Esophagus squamous epithelium (tissue), 5 donors: ENCODE measurements at regions not wholly inside any gene's neighbourhood (a gene's known extent, or its start where the extent isn't known, plus 50 kb on each side); places are given as distances from the start of the nearest gene placed in this dataset.

Experiments used
- DNase-seq: peaks from one replicate; lab custom pipeline; 2025; lab: John Stamatoyannopoulos, UW
- H3K27ac ChIP-seq, 4 donors: fragments of 200-600 bp; sonication (generic); one replicate each; pipeline ENCODE4 v1.5.1; 2016 to 2019; ENCODE audit warnings: mild to moderate bottlenecking in 1 of 4
- H3K27me3 ChIP-seq, 4 donors: fragments of 200-600 bp; sonication (generic); 1 replicate in 3 of 4; 2 replicates in 1 of 4; pipeline versions ENCODE4 v1.5.1 to v1.6.0; 2017 to 2021; ENCODE audit warnings: antibody characterized with exemption in 1 of 4
- H3K36me3 ChIP-seq, 3 donors: fragments of 200-600 bp; sonication (generic); one replicate each; pipeline ENCODE4 v1.5.1; 2016 to 2019
- H3K4me1 ChIP-seq, 3 donors: fragments of 200-600 bp; sonication (generic); one replicate each; pipeline ENCODE4 v1.5.1; 2017 to 2019
- H3K4me3 ChIP-seq, 4 donors: fragments of 200-600 bp; sonication (generic); 1 replicate in 3 of 4; 2 replicates in 1 of 4; pipeline ENCODE4 v1.5.1; 2016 to 2019; ENCODE audit warnings: mild to moderate bottlenecking in 2 of 4, moderate library complexity in 1 of 4
- H3K9me3 ChIP-seq, 3 donors: fragments of 200-600 bp; sonication (generic); one replicate each; pipeline ENCODE4 v1.5.1; 2016 to 2019
- CTCF ChIP-seq, 6 experiments: fragments of 450-650 bp in 4 of 6; fragments of 200-600 bp in 2 of 6; sonication (generic) in 2 of 6; IDR thresholded peaks; one replicate each; pipeline ENCODE4 v1.5.1; 2016 to 2019; ENCODE audit warnings: antibody characterized with exemption in 6 of 6, mild to moderate bottlenecking in 4 of 6, moderate library complexity in 4 of 6
- POLR2A ChIP-seq, 4 donors: fragments of 450-650 bp; IDR thresholded peaks; one replicate each; pipeline ENCODE4 v1.6.1; 2017; ENCODE audit warnings: antibody characterized with exemption in 4 of 4, mild to moderate bottlenecking in 4 of 4, moderate library complexity in 3 of 4
- WGBS, 2 donors: methylation state at CpG; one replicate each; pipeline ENCODE4 v1.1.5; 2018; 5-methylcytosine and 5-hydroxymethylcytosine counted together
- intact Hi-C: fragments of 100-400 bp; cut with DNase I; formaldehyde crosslinking; loops from one replicate; pipeline ENCODE4 v1.15.0; 2022
- donor health status: DM: yes; HTN: yes; CAD: no.

GRCh38 chr2:120856421-120856862 lies 120.8 kb downstream of the GLI2 start:
- 73 to 86% methylated on average over 3 to 7 of the region's 13 CpGs for WGBS, 2 donors
- intact Hi-C loops: no loop called here
- TF ChIP-seq CTCF (IDR thresholded peaks at IDR 0.05) (peak in 2 of 6 experiments; percentile 7 to 9), POLR2A (IDR thresholded peaks at IDR 0.05) (no peak)

GRCh38 chr2:120857422-120857821 lies 121.8 kb downstream of the GLI2 start:
- no peak overlapping the region for H3K4me3 ChIP-seq
- peaks cover 0 to 8% (median 0%) of the 10 kb centered on the region in 3 donors for H3K4me1 ChIP-seq
- TF ChIP-seq POLR2A (IDR thresholded peaks at IDR 0.05) (no peak), CTCF (IDR thresholded peaks at IDR 0.05) (no peak)
- 93 to 100% methylated on average over 2 of the region's 4 CpGs for WGBS, 2 donors
- H3K27ac ChIP-seq: no peak overlapping the region
- intact Hi-C loops: no loop called here
- DNase-seq: no peak
- no peaks in the 10 kb centered on the region for H3K36me3 ChIP-seq
- H3K9me3 ChIP-seq: no peaks in the 10 kb centered on the region
- H3K27me3 ChIP-seq: peaks cover 0 to 30% (median 0%) of the 10 kb centered on the region in 4 donors

More at GRCh38 chr2:120856421-120856862, 120.8 kb downstream of the GLI2 start:
- Histone ChIP-seq H3K4me3 (no peak overlapping the region), H3K27me3 (peaks cover 0 to 32% (median 0%) of the 10 kb centered on the region in 4 donors), H3K4me1 (peaks cover 0 to 10% (median 0%) of the 10 kb centered on the region in 3 donors), H3K36me3 (no peaks in the 10 kb centered on the region), H3K9me3 (no peaks in the 10 kb centered on the region), H3K27ac (no peak overlapping the region)
- no peak for DNase-seq

- WGBS, 2 donors: 76 to 91% methylated on average over 3 to 5 of the region's 7 CpGs
- Histone ChIP-seq H3K27ac (no peak overlapping the region), H3K4me3 (no peak overlapping the region), H3K4me1 (peaks cover 0 to 8% (median 0%) of the 10 kb centered on the region in 3 donors), H3K36me3 (no peaks in the 10 kb centered on the region), H3K27me3 (peaks cover 0 to 25% (median 0%) of the 10 kb centered on the region in 4 donors), H3K9me3 (no peaks in the 10 kb centered on the region)
- intact Hi-C loops: no loop called here
- no peak for DNase-seq
- TF ChIP-seq POLR2A (IDR thresholded peaks at IDR 0.05) (no peak), CTCF (IDR thresholded peaks at IDR 0.05) (no peak)
Observed at GRCh38 chr2:120857931-120858330, 122.3 kb downstream of the GLI2 start.

- Histone ChIP-seq H3K9me3 (no peaks in the 10 kb centered on the region), H3K4me3 (no peak overlapping the region), H3K4me1 (peaks cover 4 to 14% (median 6%) of the 10 kb centered on the region in 3 donors), H3K27ac (no peak overlapping the region), H3K27me3 (peaks cover 0 to 19% (median 0%) of the 10 kb centered on the region in 4 donors), H3K36me3 (no peaks in the 10 kb centered on the region)
- WGBS, 2 donors: 36 to 47% methylated on average over 7 to 8 of the region's 12 CpGs
- DNase-seq: no peak
- no peak for TF ChIP-seq POLR2A (IDR thresholded peaks at IDR 0.05)
- intact Hi-C loops: no loop called here
Observed at GRCh38 chr2:120858361-120859106, 122.9 kb downstream of the GLI2 start.

GRCh38 chr2:120859128-120859527 lies 123.5 kb downstream of the GLI2 start:
- Histone ChIP-seq H3K4me3 (no peak overlapping the region), H3K9me3 (no peaks in the 10 kb centered on the region), H3K4me1 (peaks cover 9 to 20% (median 9%) of the 10 kb centered on the region in 3 donors), H3K27me3 (peaks cover 0 to 13% (median 0%) of the 10 kb centered on the region in 4 donors), H3K36me3 (no peaks in the 10 kb centered on the region), H3K27ac (no peak overlapping the region)
- 67% methylated on average over 2 of the region's 4 CpGs; no CpG with 5 or more reads in 1 of the 2 donors for WGBS, 2 donors
- intact Hi-C loops: no loop called here
- TF ChIP-seq CTCF (IDR thresholded peaks at IDR 0.05) (no peak), POLR2A (IDR thresholded peaks at IDR 0.05) (no peak)
- no peak for DNase-seq
